ENCODE measurements at regions not wholly inside any gene's neighbourhood (a gene's known extent, or its start where the extent isn't known, plus 50 kb on each side); places are given as distances from the start of the nearest gene placed in this dataset.

DNA sequence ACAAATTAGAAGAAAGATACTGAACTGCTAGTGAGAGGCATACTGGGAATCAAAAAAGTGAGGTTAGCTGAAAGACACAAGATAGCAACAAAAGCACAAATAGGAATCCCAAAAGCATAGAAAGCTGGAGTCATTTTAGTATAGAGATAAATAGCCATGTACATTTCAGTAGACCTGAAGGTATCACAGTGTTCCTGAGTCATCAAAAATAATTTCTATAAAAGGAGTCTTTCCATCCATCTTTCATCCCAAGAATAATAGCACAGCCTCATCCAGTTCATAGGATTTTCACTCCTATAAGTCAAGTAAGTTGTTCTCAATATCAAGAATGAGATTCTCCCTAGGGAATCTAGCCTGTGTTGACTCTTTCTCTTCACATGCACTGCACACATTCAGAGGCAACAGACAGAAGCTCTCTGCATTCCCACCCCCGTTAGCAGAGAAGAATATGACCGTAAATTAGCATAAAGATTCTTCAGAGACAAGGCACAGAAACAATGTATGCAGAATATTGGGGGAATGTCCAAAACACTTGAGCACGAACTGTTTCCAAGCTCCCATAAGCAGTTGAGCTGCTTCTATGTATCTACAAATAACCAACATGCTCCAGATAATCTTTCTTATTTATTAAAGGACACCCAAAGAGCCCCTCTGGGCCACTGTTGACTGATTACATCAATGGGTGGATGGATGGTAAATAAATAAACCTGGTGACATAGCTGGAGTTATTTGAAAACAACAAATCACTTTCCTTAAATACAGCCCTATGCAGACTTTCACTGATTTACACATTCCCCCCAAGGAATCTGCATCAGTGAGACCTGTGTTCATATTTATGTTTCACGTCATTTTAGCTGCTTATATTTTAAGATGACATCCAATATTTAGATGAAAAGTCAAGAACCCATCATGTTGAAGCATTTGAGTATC is 174.5 kb upstream of the PKDCC start:
- ATAC-seq = no peak
- 72 to 82% methylated on average over 4 of the region's 4 CpGs for WGBS, 2 donors
- no peaks in the 10 kb centered on the region for H3K9me3 ChIP-seq
- H3K4me1 ChIP-seq = no peaks in the 10 kb centered on the region
- FAIRE-seq = no peak
- no peaks in the 10 kb centered on the region for H3K27me3 ChIP-seq
- intact Hi-C loops (cut with DNase I) = loop anchor here in 2 of 3 donors (5.0 kb wide), 2 partner anchors 209 to 214 kb away; no protein-coding TSS in a partner anchor
- TF ChIP-seq, protein P1, sequence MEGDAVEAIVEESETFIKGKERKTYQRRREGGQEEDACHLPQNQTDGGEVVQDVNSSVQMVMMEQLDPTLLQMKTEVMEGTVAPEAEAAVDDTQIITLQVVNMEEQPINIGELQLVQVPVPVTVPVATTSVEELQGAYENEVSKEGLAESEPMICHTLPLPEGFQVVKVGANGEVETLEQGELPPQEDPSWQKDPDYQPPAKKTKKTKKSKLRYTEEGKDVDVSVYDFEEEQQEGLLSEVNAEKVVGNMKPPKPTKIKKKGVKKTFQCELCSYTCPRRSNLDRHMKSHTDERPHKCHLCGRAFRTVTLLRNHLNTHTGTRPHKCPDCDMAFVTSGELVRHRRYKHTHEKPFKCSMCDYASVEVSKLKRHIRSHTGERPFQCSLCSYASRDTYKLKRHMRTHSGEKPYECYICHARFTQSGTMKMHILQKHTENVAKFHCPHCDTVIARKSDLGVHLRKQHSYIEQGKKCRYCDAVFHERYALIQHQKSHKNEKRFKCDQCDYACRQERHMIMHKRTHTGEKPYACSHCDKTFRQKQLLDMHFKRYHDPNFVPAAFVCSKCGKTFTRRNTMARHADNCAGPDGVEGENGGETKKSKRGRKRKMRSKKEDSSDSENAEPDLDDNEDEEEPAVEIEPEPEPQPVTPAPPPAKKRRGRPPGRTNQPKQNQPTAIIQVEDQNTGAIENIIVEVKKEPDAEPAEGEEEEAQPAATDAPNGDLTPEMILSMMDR (IDR thresholded peaks at IDR 0.05) = no peak
- H3K4me3 ChIP-seq = no peak overlapping the region
- H3K27ac ChIP-seq = no peak overlapping the region
- no peak for DNase-seq
- H3K36me3 ChIP-seq = no peaks in the 10 kb centered on the region

DNA sequence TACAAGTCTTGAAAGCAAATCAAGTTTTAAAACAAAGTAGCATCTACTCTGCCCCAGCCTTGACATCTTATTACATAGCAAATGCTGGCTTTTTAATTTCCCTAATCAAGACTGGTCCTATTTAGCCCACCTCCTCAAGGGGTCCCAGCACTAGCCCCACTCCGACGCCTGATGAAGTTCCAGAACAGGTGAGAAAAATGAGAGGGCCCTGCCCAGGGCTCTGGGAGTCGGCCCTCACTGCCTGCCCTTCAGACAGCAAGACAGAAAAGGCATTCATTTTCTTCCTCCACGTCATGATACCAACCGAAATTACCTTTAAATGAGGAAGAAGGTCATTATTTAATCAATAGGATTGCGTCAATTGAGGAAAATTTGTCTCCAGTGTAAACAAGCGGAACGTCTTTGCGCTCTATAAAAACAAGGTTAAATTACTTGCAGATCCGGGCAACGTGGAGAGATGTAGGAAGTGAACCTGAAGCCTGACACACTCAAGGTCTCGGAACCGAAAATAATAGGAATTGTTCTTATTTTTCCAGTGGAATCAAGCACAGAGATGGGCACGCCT is 170.6 kb upstream of the PKDCC start:
- H3K9me3 ChIP-seq = no peaks in the 10 kb centered on the region
- TF ChIP-seq, protein P1 (IDR thresholded peaks at IDR 0.05) = no peak
- peaks cover 0 to 2% (median 0%) of the 10 kb centered on the region in 3 donors for H3K4me1 ChIP-seq
- intact Hi-C loops (cut with DNase I) = no loop called here
- no peak for FAIRE-seq
- ATAC-seq = no peak
- no peak for DNase-seq
- WGBS, 2 donors = 55 to 57% methylated on average over 14 of the region's 14 CpGs
- H3K27ac ChIP-seq = no peak overlapping the region
- H3K27me3 ChIP-seq = no peaks in the 10 kb centered on the region
- no peaks in the 10 kb centered on the region for H3K36me3 ChIP-seq
- no peak overlapping the region for H3K4me3 ChIP-seq

DNA sequence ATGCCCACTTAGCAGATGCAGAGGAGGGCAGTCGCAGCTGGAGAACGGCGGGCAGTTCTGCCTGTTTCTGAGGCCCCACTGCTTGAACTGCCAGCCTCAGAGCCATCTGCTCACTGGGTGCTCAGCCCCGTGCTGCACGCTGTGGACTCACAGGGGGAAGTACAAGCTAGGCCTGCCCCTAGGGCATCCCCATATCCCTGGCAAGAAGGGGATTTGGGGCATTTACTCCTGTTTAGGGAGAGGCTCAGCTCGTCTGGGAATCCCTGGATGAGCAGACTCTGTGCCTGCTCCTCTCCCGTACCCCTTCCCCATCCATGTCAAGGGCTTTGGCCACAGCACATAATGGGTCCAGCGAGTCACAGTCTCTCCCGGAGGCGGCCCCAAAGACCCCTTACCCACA is 169.8 kb upstream of the PKDCC start:
- no peak overlapping the region for H3K4me3 ChIP-seq
- H3K9me3 ChIP-seq = no peaks in the 10 kb centered on the region
- DNase-seq = no peak
- 77 to 86% methylated on average over 10 of the region's 10 CpGs for WGBS, 2 donors
- no peaks in the 10 kb centered on the region for H3K36me3 ChIP-seq
- H3K27me3 ChIP-seq = no peaks in the 10 kb centered on the region
- no peak for ATAC-seq
- FAIRE-seq = no peak
- TF ChIP-seq, protein P1 (IDR thresholded peaks at IDR 0.05) = no peak
- intact Hi-C loops (cut with DNase I) = no loop called here
- H3K4me1 ChIP-seq = peaks cover 0 to 2% (median 0%) of the 10 kb centered on the region in 3 donors
- peak overlapping the region in 3 of 4 donors; percentile 33 to 60 (median 53) for H3K27ac ChIP-seq

DNA sequence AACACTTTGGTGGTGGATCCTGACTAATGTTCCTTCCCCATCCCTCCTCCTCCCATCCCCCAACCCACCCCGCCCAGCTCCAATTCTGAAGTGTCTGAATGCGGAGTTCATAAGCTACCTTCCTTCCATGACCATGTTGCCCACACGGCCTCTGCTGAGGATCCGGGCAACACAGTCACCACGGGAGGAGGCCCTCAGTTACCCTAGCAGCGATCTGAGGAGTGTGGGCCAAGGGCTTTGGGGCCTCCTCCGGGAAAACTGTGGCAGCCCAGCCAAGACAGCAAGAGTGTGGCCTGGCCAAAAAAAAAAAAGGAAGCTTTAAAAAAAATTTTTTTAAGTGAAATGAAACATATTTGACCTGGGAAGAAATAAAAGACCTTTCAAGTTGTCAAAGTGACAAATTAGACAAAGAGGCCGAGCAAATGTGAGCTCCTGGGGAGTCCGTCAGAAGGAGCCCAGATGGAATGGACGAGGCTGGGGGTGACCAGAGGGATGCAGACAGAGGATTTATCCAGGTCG is 169.0 kb upstream of the PKDCC start:
- no peaks in the 10 kb centered on the region for H3K9me3 ChIP-seq
- ATAC-seq = peak in 3 of 4 donors; percentile 28 to 43 (median 31)
- H3K27me3 ChIP-seq = no peaks in the 10 kb centered on the region
- H3K4me3 ChIP-seq = no peak overlapping the region
- peaks cover 0 to 2% (median 0%) of the 10 kb centered on the region in 3 donors for H3K4me1 ChIP-seq
- no peak for FAIRE-seq
- peak overlapping the region in 3 of 4 donors; percentile 33 to 60 (median 53) for H3K27ac ChIP-seq
- no peak for DNase-seq
- WGBS, 2 donors = 53 to 55% methylated on average over 11 of the region's 11 CpGs
- intact Hi-C loops (cut with DNase I) = no loop called here
- H3K36me3 ChIP-seq = no peaks in the 10 kb centered on the region
- TF ChIP-seq, protein P1 (IDR thresholded peaks at IDR 0.05) = no peak

All from pancreas (tissue), 10 donors.